Neural cell (in vitro differentiated cells): ENCODE measurements at regions not wholly inside any gene's neighbourhood (a gene's known extent, or its start where the extent isn't known, plus 50 kb on each side); places are given as distances from the start of the nearest gene placed in this dataset.

Source experiments
- H2AFZ ChIP-seq: fragments of 200-600, 300-800 bp; sonication (generic), shearing (Covaris generic); 2 replicates; pipeline ENCODE4 v1.6.0; 2014; ENCODE audit warnings: low read depth, mild to moderate bottlenecking, antibody characterized with exemption, low read length, moderate library complexity
- H3F3A ChIP-seq: fragments of 200-600 bp; shearing (Covaris generic); 2 replicates; pipeline ENCODE4 v1.6.1; 2016; ENCODE audit warnings: mild to moderate bottlenecking, moderate library complexity, mixed read lengths, antibody characterized with exemption, low read length; ENCODE audit not compliant: insufficient read depth, poor library complexity, severe bottlenecking
- H3K27ac ChIP-seq: fragments of 200-600, 300-800 bp; sonication (generic), shearing (Covaris generic); 2 replicates; pipeline ENCODE4 v1.5.1; 2014; ENCODE audit warnings: mild to moderate bottlenecking, low read length, moderate library complexity
- H3K27me3 ChIP-seq: fragments of 300-800, 200-600 bp; sonication (generic), shearing (Covaris generic); 2 replicates; pipeline ENCODE4 v1.6.0; 2014; ENCODE audit warnings: mild to moderate bottlenecking, low read depth, low read length, moderate library complexity; ENCODE audit not compliant: insufficient read depth
- H3K36me3 ChIP-seq: fragments of 300-800, 200-600 bp; sonication (generic), shearing (Covaris generic); 2 replicates; pipeline ENCODE4 v1.5.1; 2014; ENCODE audit warnings: mild to moderate bottlenecking, antibody characterized with exemption, low read length, moderate library complexity; ENCODE audit not compliant: insufficient read depth
- H3K4me2 ChIP-seq: fragments of 300-800, 200-600 bp; sonication (generic), shearing (Covaris generic); 2 replicates; pipeline ENCODE4 v1.6.0; 2014; ENCODE audit warnings: mild to moderate bottlenecking, low read length
- H3K4me3 ChIP-seq: fragments of 300-800, 200-600 bp; sonication (generic), shearing (Covaris generic); 2 replicates; pipeline ENCODE4 v1.5.1; 2014; ENCODE audit warnings: mild to moderate bottlenecking, low read length, moderate library complexity
- H3K79me2 ChIP-seq: fragments of 200-600 bp; shearing (Covaris generic); replicated peaks from 2 replicates; pipeline ENCODE4 v1.6.0; 2014; ENCODE audit warnings: mild to moderate bottlenecking, low read length, moderate library complexity; ENCODE audit not compliant: insufficient read depth
- H3K9ac ChIP-seq: fragments of 300-800, 200-600 bp; sonication (generic), shearing (Covaris generic); 2 replicates; pipeline ENCODE4 v1.6.1; 2016; ENCODE audit warnings: mild to moderate bottlenecking, low read length, mixed read lengths
- H3K9me2 ChIP-seq: fragments of 200-600 bp; shearing (Covaris generic); 2 replicates; pipeline ENCODE4 v1.6.1; 2016; ENCODE audit warnings: mild to moderate bottlenecking, low read length, mixed read lengths; ENCODE audit not compliant: insufficient read depth
- H3K9me3 ChIP-seq: fragments of 200-600, 300-800 bp; sonication (generic), shearing (Covaris generic); 2 replicates; pipeline ENCODE4 v1.6.1; 2016; ENCODE audit warnings: mild to moderate bottlenecking, mixed run types, low read length, moderate library complexity, mixed read lengths
- H4K20me1 ChIP-seq: fragments of 200-600 bp; shearing (Covaris generic); 2 replicates; pipeline ENCODE4 v1.6.1; 2016; ENCODE audit warnings: mild to moderate bottlenecking, mixed run types; ENCODE audit not compliant: insufficient read depth
- CTCF ChIP-seq: fragments of 450-650 bp; IDR thresholded peaks from 2 replicates; pipeline ENCODE4 v1.5.1; 2014; ENCODE audit warnings: antibody characterized with exemption, mild to moderate bottlenecking, moderate library complexity; ENCODE audit not compliant: poor library complexity, severe bottlenecking
- EP300 ChIP-seq: fragments of 450-650 bp; conservative IDR thresholded peaks from 2 replicates; pipeline ENCODE4 v1.6.1; 2014; ENCODE audit warnings: antibody characterized with exemption, mild to moderate bottlenecking, moderate library complexity; ENCODE audit not compliant: poor library complexity, severe bottlenecking
- EZH2 ChIP-seq: fragments of 200-600, 300-800 bp; shearing (Covaris generic), sonication (generic); IDR thresholded peaks from 2 replicates; pipeline ENCODE4 v1.6.1; 2014; ENCODE audit warnings: antibody characterized with exemption, low read length, borderline replicate concordance, mild to moderate bottlenecking; ENCODE audit not compliant: insufficient read depth, poor library complexity, severe bottlenecking
- MXI1 ChIP-seq: fragments of 450-650 bp; conservative IDR thresholded peaks from 2 replicates; pipeline ENCODE4 v1.6.1; 2014; ENCODE audit warnings: antibody characterized with exemption, mild to moderate bottlenecking; ENCODE audit not compliant: poor library complexity, severe bottlenecking
- POLR2AphosphoS5 ChIP-seq: IDR thresholded peaks from 2 replicates; pipeline ENCODE4 v1.6.1; 2012
- RAD21 ChIP-seq: fragments of 450-650 bp; conservative IDR thresholded peaks from 2 replicates; pipeline ENCODE4 v1.6.1; 2014; ENCODE audit warnings: antibody characterized with exemption, mild to moderate bottlenecking, moderate library complexity
- SMC3 ChIP-seq: fragments of 450-650 bp; conservative IDR thresholded peaks from 2 replicates; pipeline ENCODE4 v1.6.1; 2014; ENCODE audit warnings: antibody characterized with exemption, mild to moderate bottlenecking, moderate library complexity; ENCODE audit not compliant: poor library complexity
- TAF1 ChIP-seq: IDR thresholded peaks from 2 replicates; pipeline ENCODE4 v1.6.1; 2012; ENCODE audit warnings: low read depth
- TF ChIP-seq, protein P1 (sequence below): IDR thresholded peaks from 2 replicates; pipeline ENCODE4 v1.6.1; 2012; ENCODE audit warnings: borderline replicate concordance

- no peak overlapping the region for H3K9ac ChIP-seq
- no peaks in the 10 kb centered on the region for H3K9me2 ChIP-seq
- no peak overlapping the region for H3K27ac ChIP-seq
- H3K9me3 ChIP-seq, result no peaks in the 10 kb centered on the region
- H3K4me3 ChIP-seq, result no peak overlapping the region
- no peaks in the 10 kb centered on the region for H3K36me3 ChIP-seq
- TF ChIP-seq RAD21 (no peak), EP300 (no peak)
- no peak overlapping the region for H2AFZ ChIP-seq
- no peaks in the 10 kb centered on the region for H4K20me1 ChIP-seq
- no peaks in the 10 kb centered on the region for H3K27me3 ChIP-seq
- H3K79me2 ChIP-seq, result no peaks in the 10 kb centered on the region
- H3F3A ChIP-seq, result no peaks in the 10 kb centered on the region
- H3K4me2 ChIP-seq, result no peak overlapping the region
Measured at GRCh38 chr10:116792817-116793216, 50.5 kb upstream of the HSPA12A start.

- H3K27me3 ChIP-seq, result no peaks in the 10 kb centered on the region
- H3K27ac ChIP-seq, result no peak overlapping the region
- no peak for TF ChIP-seq CTCF
- no peak for TF ChIP-seq TAF1
- TF ChIP-seq, protein P1, sequence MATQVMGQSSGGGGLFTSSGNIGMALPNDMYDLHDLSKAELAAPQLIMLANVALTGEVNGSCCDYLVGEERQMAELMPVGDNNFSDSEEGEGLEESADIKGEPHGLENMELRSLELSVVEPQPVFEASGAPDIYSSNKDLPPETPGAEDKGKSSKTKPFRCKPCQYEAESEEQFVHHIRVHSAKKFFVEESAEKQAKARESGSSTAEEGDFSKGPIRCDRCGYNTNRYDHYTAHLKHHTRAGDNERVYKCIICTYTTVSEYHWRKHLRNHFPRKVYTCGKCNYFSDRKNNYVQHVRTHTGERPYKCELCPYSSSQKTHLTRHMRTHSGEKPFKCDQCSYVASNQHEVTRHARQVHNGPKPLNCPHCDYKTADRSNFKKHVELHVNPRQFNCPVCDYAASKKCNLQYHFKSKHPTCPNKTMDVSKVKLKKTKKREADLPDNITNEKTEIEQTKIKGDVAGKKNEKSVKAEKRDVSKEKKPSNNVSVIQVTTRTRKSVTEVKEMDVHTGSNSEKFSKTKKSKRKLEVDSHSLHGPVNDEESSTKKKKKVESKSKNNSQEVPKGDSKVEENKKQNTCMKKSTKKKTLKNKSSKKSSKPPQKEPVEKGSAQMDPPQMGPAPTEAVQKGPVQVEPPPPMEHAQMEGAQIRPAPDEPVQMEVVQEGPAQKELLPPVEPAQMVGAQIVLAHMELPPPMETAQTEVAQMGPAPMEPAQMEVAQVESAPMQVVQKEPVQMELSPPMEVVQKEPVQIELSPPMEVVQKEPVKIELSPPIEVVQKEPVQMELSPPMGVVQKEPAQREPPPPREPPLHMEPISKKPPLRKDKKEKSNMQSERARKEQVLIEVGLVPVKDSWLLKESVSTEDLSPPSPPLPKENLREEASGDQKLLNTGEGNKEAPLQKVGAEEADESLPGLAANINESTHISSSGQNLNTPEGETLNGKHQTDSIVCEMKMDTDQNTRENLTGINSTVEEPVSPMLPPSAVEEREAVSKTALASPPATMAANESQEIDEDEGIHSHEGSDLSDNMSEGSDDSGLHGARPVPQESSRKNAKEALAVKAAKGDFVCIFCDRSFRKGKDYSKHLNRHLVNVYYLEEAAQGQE, result no peak
- TF ChIP-seq EP300, result no peak
- no peak for TF ChIP-seq RAD21
- no peak for TF ChIP-seq POLR2AphosphoS5
- TF ChIP-seq EZH2, result no peak
- TF ChIP-seq MXI1, result no peak
- no peak for TF ChIP-seq SMC3
- no peaks in the 10 kb centered on the region for H3K9me3 ChIP-seq
- H4K20me1 ChIP-seq, result no peaks in the 10 kb centered on the region
- H3K9ac ChIP-seq, result no peak overlapping the region
- H3K4me2 ChIP-seq, result no peak overlapping the region
- no peak overlapping the region for H3K4me3 ChIP-seq
- H3K79me2 ChIP-seq, result no peaks in the 10 kb centered on the region
- H3K36me3 ChIP-seq, result no peaks in the 10 kb centered on the region
- no peaks in the 10 kb centered on the region for H3K9me2 ChIP-seq
- H2AFZ ChIP-seq, result no peak overlapping the region
- H3F3A ChIP-seq, result no peaks in the 10 kb centered on the region
Measured at GRCh38 chr10:116796469-116796868, 52.8 kb upstream of the ENO4 start.

- H3K79me2 ChIP-seq, result no peaks in the 10 kb centered on the region
- H3K27ac ChIP-seq, result no peak overlapping the region
- no peaks in the 10 kb centered on the region for H3K9me3 ChIP-seq
- TF ChIP-seq EZH2 (no peak), CTCF (peak; percentile 92), MXI1 (no peak), POLR2AphosphoS5 (no peak), SMC3 (peak; percentile 99), RAD21 (peak; percentile 94)
- no peaks in the 10 kb centered on the region for H3K9me2 ChIP-seq
- no peak overlapping the region for H2AFZ ChIP-seq
- H3K4me2 ChIP-seq, result no peak overlapping the region
- no peaks in the 10 kb centered on the region for H4K20me1 ChIP-seq
- H3K9ac ChIP-seq, result no peak overlapping the region
- H3K27me3 ChIP-seq, result no peaks in the 10 kb centered on the region
- no peaks in the 10 kb centered on the region for H3F3A ChIP-seq
- H3K36me3 ChIP-seq, result no peaks in the 10 kb centered on the region
- H3K4me3 ChIP-seq, result no peak overlapping the region
Measured at GRCh38 chr10:116796910-116797513, 52.3 kb upstream of the ENO4 start.
